HCT116 (cell line): ENCODE measurements at regions not wholly inside any gene's neighbourhood (a gene's known extent, or its start where the extent isn't known, plus 50 kb on each side); places are given as distances from the start of the nearest gene placed in this dataset.

Experiments
- EGR1 ChIP-seq: IDR thresholded peaks from 2 replicates; pipeline ENCODE4 v1.6.1; 2012; ENCODE audit warnings: low read depth
- EZH2 ChIP-seq: fragments of 200-600 bp; sonication (generic); IDR thresholded peaks from 2 replicates; pipeline ENCODE4 v1.6.1; 2017; ENCODE audit warnings: antibody characterized with exemption, mixed run types
- POLR2AphosphoS5 ChIP-seq: IDR thresholded peaks from 2 replicates; pipeline ENCODE4 v1.6.1; 2011; ENCODE audit warnings: mild to moderate bottlenecking, low read depth, low read length, moderate library complexity
- RAD21 ChIP-seq: IDR thresholded peaks from 2 replicates; pipeline ENCODE4 v1.6.1; 2012; ENCODE audit warnings: low read depth, mild to moderate bottlenecking
- SIN3A ChIP-seq: IDR thresholded peaks from 2 replicates; pipeline ENCODE4 v1.6.1; 2012; ENCODE audit warnings: low read depth
- SP1 ChIP-seq: IDR thresholded peaks from 2 replicates; pipeline ENCODE4 v1.6.1; 2012; ENCODE audit warnings: low read depth
- TF ChIP-seq, protein P1 (sequence below): IDR thresholded peaks from 2 replicates; pipeline ENCODE4 v1.6.1; 2011; ENCODE audit warnings: mild to moderate bottlenecking, low read length, moderate library complexity; ENCODE audit not compliant: insufficient replicate concordance; ENCODE audit errors: extremely low read depth
- TF ChIP-seq, protein P2 (sequence below), 3 experiments: fragments of 200-600 bp in 1 of 3; sonication (generic) in 1 of 3; IDR thresholded peaks in 2 of 3; conservative IDR thresholded peaks in 1 of 3; 2 replicates each; pipeline ENCODE4 v1.5.1; 2012 to 2017; ENCODE audit warnings: low read depth in 2 of 3, low read length in 2 of 3, antibody characterized with exemption in 1 of 3, borderline replicate concordance in 1 of 3, control low read depth in 1 of 3, mild to moderate bottlenecking in 1 of 3, mixed read lengths in 1 of 3, mixed run types in 1 of 3, moderate library complexity in 1 of 3; ENCODE audit not compliant: insufficient read depth in 1 of 3
- TF ChIP-seq, protein P3 (sequence below): IDR thresholded peaks from 2 replicates; pipeline ENCODE4 v1.6.1; 2012

DNA sequence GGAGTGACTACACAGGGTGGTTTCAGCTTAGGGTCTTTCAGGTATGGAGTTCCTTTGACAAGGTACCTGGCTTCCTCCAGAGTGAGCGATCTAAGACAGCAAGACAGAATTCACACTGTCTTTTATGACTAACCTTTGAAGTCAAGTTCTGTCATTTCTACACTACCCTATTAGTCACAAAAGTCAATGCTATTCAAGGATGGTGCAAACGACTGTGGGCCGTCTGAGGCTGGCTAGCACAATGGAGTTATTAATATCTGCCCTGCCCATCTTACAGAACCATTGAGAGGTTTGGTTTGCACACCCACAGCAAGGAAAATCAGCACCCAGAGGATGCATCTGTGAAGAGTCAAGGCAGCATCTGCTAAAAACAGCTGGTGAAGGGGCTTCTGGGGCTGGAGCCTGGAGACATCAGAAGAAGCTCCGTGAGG lies 62.9 kb upstream of the XCR1 start:
- TF ChIP-seq, protein P1, sequence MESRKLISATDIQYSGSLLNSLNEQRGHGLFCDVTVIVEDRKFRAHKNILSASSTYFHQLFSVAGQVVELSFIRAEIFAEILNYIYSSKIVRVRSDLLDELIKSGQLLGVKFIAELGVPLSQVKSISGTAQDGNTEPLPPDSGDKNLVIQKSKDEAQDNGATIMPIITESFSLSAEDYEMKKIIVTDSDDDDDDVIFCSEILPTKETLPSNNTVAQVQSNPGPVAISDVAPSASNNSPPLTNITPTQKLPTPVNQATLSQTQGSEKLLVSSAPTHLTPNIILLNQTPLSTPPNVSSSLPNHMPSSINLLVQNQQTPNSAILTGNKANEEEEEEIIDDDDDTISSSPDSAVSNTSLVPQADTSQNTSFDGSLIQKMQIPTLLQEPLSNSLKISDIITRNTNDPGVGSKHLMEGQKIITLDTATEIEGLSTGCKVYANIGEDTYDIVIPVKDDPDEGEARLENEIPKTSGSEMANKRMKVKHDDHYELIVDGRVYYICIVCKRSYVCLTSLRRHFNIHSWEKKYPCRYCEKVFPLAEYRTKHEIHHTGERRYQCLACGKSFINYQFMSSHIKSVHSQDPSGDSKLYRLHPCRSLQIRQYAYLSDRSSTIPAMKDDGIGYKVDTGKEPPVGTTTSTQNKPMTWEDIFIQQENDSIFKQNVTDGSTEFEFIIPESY: no peak
- TF ChIP-seq EZH2 (no peak), SIN3A (no peak), RAD21 (no peak), SP1 (no peak), EGR1 (no peak), POLR2AphosphoS5 (no peak)
- TF ChIP-seq, protein P2, sequence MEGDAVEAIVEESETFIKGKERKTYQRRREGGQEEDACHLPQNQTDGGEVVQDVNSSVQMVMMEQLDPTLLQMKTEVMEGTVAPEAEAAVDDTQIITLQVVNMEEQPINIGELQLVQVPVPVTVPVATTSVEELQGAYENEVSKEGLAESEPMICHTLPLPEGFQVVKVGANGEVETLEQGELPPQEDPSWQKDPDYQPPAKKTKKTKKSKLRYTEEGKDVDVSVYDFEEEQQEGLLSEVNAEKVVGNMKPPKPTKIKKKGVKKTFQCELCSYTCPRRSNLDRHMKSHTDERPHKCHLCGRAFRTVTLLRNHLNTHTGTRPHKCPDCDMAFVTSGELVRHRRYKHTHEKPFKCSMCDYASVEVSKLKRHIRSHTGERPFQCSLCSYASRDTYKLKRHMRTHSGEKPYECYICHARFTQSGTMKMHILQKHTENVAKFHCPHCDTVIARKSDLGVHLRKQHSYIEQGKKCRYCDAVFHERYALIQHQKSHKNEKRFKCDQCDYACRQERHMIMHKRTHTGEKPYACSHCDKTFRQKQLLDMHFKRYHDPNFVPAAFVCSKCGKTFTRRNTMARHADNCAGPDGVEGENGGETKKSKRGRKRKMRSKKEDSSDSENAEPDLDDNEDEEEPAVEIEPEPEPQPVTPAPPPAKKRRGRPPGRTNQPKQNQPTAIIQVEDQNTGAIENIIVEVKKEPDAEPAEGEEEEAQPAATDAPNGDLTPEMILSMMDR (IDR thresholded peaks at IDR 0.05 in 2 of 3, conservative IDR thresholded peaks at IDR 0.05 in 1 of 3; ENCODE audit: borderline replicate concordance in 1 of 3, insufficient read depth in 1 of 3, low read depth in 2 of 3, low read length in 2 of 3): no peak
- TF ChIP-seq, protein P3, sequence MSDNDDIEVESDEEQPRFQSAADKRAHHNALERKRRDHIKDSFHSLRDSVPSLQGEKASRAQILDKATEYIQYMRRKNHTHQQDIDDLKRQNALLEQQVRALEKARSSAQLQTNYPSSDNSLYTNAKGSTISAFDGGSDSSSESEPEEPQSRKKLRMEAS: no peak
